ENCODE measurements at regions not wholly inside any gene's neighbourhood (a gene's known extent, or its start where the extent isn't known, plus 50 kb on each side); places are given as distances from the start of the nearest gene placed in this dataset.

- TF ChIP-seq CTCF (IDR thresholded peaks at IDR 0.05; ENCODE audit: insufficient read depth, low read length, poor library complexity, severe bottlenecking), result no peak
- no peak for TF ChIP-seq EZH2phosphoT487 (conservative IDR thresholded peaks at IDR 0.05; ENCODE audit: low read length)
These were observed 522.5 kb downstream of the CD83 start for GRCh38 chr6:14639983-14640599.
